Thyroid gland (tissue), 4 donors: ENCODE measurements at regions not wholly inside any gene's neighbourhood (a gene's known extent, or its start where the extent isn't known, plus 50 kb on each side); places are given as distances from the start of the nearest gene placed in this dataset.
A peak's percentile ranks its signal among the peaks of the same experiment; 100 is the strongest.

Experiments
- DNase-seq, 2 donors: peaks; one replicate each; pipeline ENCODE4 v3.0.0-alpha.2; 2019
- H3K27ac ChIP-seq, 3 donors: fragments of 200-600 bp; sonication (generic); 1 replicate in 2 of 3; 2 replicates in 1 of 3; pipeline ENCODE4 v1.5.1; 2016 to 2019; ENCODE audit warnings: mild to moderate bottlenecking in 1 of 3, moderate library complexity in 1 of 3
- H3K27me3 ChIP-seq: fragments of 200-600 bp; sonication (generic); one replicate; pipeline ENCODE4 v1.5.1; 2019
- H3K36me3 ChIP-seq, 2 donors: fragments of 200-600 bp; sonication (generic); one replicate each; pipeline ENCODE4 v1.5.1; 2016 to 2019
- H3K4me1 ChIP-seq, 2 donors: fragments of 200-600 bp; sonication (generic); one replicate each; pipeline ENCODE4 v1.5.1; 2017 to 2019
- H3K4me3 ChIP-seq, 3 donors: fragments of 200-600 bp; sonication (generic); replicated peaks in 1 of 3; 1 replicate in 2 of 3; 2 replicates in 1 of 3; pipeline ENCODE4 v1.5.1; 2016; ENCODE audit warnings: mild to moderate bottlenecking in 1 of 3
- H3K9me3 ChIP-seq: fragments of 200-600 bp; sonication (generic); one replicate; pipeline ENCODE4 v1.5.1; 2017
- POLR2A ChIP-seq, 2 donors: fragments of 450-650 bp; IDR thresholded peaks; one replicate each; pipeline ENCODE4 v1.6.1; 2017; ENCODE audit warnings: antibody characterized with exemption in 2 of 2, mild to moderate bottlenecking in 2 of 2, moderate library complexity in 1 of 2
- WGBS, 2 donors: methylation state at CpG; one replicate each; pipeline ENCODE4 v1.1.5; 2017; 5-methylcytosine and 5-hydroxymethylcytosine counted together
- intact Hi-C: fragments of 100-400 bp; cut with DNase I; formaldehyde crosslinking; loops from one replicate; pipeline ENCODE4 v1.15.1; 2023
- TF ChIP-seq, protein P1 (sequence below), 6 experiments: fragments of 200-600 bp in 3 of 6; fragments of 450-650 bp in 3 of 6; sonication (generic) in 3 of 6; IDR thresholded peaks; one replicate each; pipeline ENCODE4 v1.5.1; 2016 to 2019; ENCODE audit warnings: antibody characterized with exemption in 6 of 6, mild to moderate bottlenecking in 2 of 6, inconsistent platforms in 1 of 6, moderate library complexity in 1 of 6

DNA sequence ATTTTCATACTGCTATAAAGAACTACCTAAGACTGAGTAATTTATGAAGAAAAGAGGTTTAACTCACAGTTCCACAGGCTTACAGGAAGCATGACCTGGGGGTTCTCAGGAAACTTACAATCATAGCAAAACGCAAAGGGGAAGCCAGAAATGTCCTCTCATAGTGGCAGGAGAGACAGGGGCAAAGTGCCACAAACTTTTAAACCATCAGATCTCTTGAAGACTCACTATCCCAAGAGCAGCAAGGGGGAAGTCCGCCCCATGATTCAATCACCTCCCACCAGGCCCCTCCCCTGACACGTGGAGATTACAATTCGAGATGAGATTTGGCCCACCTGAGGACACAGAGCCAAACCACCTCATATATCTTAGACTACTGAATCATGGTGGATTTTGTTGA, 198.7 kb downstream of the KCTD12 start:
- no peak for DNase-seq
- no peaks in the 10 kb centered on the region for H3K36me3 ChIP-seq
- TF ChIP-seq, protein P1, sequence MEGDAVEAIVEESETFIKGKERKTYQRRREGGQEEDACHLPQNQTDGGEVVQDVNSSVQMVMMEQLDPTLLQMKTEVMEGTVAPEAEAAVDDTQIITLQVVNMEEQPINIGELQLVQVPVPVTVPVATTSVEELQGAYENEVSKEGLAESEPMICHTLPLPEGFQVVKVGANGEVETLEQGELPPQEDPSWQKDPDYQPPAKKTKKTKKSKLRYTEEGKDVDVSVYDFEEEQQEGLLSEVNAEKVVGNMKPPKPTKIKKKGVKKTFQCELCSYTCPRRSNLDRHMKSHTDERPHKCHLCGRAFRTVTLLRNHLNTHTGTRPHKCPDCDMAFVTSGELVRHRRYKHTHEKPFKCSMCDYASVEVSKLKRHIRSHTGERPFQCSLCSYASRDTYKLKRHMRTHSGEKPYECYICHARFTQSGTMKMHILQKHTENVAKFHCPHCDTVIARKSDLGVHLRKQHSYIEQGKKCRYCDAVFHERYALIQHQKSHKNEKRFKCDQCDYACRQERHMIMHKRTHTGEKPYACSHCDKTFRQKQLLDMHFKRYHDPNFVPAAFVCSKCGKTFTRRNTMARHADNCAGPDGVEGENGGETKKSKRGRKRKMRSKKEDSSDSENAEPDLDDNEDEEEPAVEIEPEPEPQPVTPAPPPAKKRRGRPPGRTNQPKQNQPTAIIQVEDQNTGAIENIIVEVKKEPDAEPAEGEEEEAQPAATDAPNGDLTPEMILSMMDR (IDR thresholded peaks at IDR 0.05), result no peak
- TF ChIP-seq POLR2A (IDR thresholded peaks at IDR 0.05), result no peak
- H3K4me1 ChIP-seq, result no peaks in the 10 kb centered on the region
- H3K27ac ChIP-seq, result peak overlapping the region in 1 of 3 donors; percentile 4
- H3K27me3 ChIP-seq, result no peaks in the 10 kb centered on the region
- 60 to 64% methylated on average over 4 of the region's 4 CpGs for WGBS, 2 donors
- no peaks in the 10 kb centered on the region for H3K9me3 ChIP-seq
- intact Hi-C loops, result no loop called here
- no peak overlapping the region for H3K4me3 ChIP-seq

DNA sequence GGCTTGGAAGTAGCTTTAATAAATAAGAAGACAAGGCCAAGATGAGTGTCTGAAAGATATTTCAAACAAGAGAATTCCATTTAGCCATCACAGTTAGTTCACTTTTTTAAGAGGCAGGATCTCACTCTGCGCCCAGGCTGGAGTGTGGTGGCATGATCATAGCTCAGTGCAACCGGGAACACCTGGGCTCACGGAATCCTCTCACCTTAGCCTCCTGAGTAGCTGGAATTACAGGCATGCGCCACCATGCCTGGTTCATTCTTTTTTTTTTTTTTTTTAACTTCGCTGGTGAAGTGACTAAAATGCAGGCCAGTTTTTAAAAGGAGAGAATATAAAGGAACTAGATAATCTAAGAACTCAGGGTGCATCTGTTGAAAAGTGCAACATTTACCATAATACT, 200.3 kb downstream of the KCTD12 start:
- no peak for DNase-seq
- Histone ChIP-seq H3K4me1 (no peaks in the 10 kb centered on the region), H3K27me3 (no peaks in the 10 kb centered on the region), H3K4me3 (no peak overlapping the region), H3K27ac (no peak overlapping the region), H3K9me3 (no peaks in the 10 kb centered on the region), H3K36me3 (no peaks in the 10 kb centered on the region)
- TF ChIP-seq, protein P1 (IDR thresholded peaks at IDR 0.05), result no peak
- TF ChIP-seq POLR2A (IDR thresholded peaks at IDR 0.05), result no peak
- WGBS, 2 donors, result 94 to 95% methylated on average over 5 of the region's 5 CpGs
- intact Hi-C loops, result no loop called here

DNA sequence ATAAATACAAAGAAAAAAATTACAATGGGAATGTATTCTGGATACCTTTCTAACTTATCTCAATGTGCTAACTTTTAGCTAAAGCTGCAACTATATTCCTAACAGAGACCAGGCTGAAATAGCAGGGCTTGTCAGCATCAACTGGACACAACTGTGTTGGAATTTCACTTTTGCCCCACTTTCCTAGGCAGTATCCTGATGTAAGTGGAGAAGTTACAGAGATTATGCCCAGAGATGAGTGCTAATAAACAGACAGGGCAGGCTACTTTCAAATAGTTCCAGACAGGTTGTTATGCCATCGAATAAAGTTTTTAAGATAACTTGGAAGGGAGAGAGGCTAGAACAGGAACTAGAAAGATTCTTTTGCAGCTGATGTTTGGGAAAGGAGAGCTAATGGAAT, 201.9 kb downstream of the KCTD12 start:
- no peaks in the 10 kb centered on the region for H3K27me3 ChIP-seq
- no peak overlapping the region for H3K27ac ChIP-seq
- H3K4me1 ChIP-seq, result no peaks in the 10 kb centered on the region
- no peaks in the 10 kb centered on the region for H3K36me3 ChIP-seq
- TF ChIP-seq, protein P1 (IDR thresholded peaks at IDR 0.05), result no peak
- TF ChIP-seq POLR2A (IDR thresholded peaks at IDR 0.05), result no peak
- no peak for DNase-seq
- H3K4me3 ChIP-seq, result no peak overlapping the region
- intact Hi-C loops, result no loop called here
- 75 to 92% methylated on average over 1 of the region's 1 CpG for WGBS, 2 donors
- no peaks in the 10 kb centered on the region for H3K9me3 ChIP-seq

DNA sequence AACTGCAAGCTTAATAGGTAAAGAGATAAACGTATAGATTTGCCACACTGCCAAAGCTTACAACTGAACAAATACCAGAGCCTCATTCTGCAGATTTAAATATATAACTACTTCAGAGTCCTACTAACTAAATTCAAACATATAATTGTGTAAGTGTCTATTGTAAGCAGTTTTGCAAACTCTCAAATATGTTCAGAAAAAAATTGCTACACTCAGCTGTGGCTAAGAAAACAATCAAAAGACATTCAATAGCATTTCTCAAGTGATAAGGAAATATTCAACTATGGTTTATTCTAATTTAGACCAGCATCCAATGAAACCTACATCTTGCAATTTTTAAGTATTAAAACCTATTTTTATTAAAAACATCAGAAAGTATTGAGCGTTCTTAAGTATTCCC, 202.4 kb downstream of the KCTD12 start:
- H3K9me3 ChIP-seq, result no peaks in the 10 kb centered on the region
- H3K36me3 ChIP-seq, result no peaks in the 10 kb centered on the region
- no peak overlapping the region for H3K4me3 ChIP-seq
- no peak overlapping the region for H3K27ac ChIP-seq
- no peaks in the 10 kb centered on the region for H3K4me1 ChIP-seq
- intact Hi-C loops, result no loop called here
- H3K27me3 ChIP-seq, result no peaks in the 10 kb centered on the region
- TF ChIP-seq POLR2A (IDR thresholded peaks at IDR 0.05), result no peak
- TF ChIP-seq, protein P1 (IDR thresholded peaks at IDR 0.05), result no peak
- no peak for DNase-seq
- WGBS, 2 donors, result 81 to 82% methylated on average over 2 of the region's 2 CpGs

DNA sequence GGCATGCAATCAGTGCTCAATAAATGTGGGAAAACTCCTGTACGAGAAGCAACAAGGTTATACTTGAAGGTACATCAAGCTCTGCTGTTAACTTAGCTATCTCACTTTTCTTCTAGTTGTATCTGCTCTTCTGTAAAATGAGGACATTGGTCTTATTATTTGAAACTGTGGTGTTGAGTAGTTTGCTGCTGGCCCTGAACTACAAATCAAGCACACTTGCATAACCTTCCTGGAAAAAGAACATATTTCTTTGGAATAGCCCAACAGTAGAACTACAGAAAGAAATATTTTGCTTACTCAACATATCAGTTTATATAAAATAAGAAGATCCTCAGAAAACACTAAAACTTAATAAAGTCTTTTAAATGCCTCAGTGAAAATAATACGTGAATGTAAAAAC, 203.0 kb downstream of the KCTD12 start:
- intact Hi-C loops, result no loop called here
- TF ChIP-seq, protein P1 (IDR thresholded peaks at IDR 0.05), result no peak
- Histone ChIP-seq H3K9me3 (no peaks in the 10 kb centered on the region), H3K4me3 (no peak overlapping the region), H3K4me1 (no peaks in the 10 kb centered on the region), H3K27ac (no peak overlapping the region), H3K36me3 (no peaks in the 10 kb centered on the region), H3K27me3 (no peaks in the 10 kb centered on the region)
- 90 to 91% methylated on average over 2 of the region's 2 CpGs for WGBS, 2 donors
- DNase-seq, result no peak
